Panc1 (cell line): ENCODE measurements at regions not wholly inside any gene's neighbourhood (a gene's known extent, or its start where the extent isn't known, plus 50 kb on each side); places are given as distances from the start of the nearest gene placed in this dataset.

Source experiments
- ATAC-seq: fragments of 200-7000 bp; cut with Tn5 transposase; 2 replicates; pipeline ENCODE4 v1.9.1; 2020; ENCODE audit warnings: mild to moderate bottlenecking, moderate library complexity
- BruUV-seq: library from RNA; stranded (reverse); fragments of 400-500 nt; replicated peaks from 2 replicates; lab custom pipeline; 2021; lab: Mats Ljungman, UMichigan
- CTCF ChIA-PET: fragments of 300-600 bp; sonication (Branson Sonifier 250); formaldehyde crosslinking; loops from one replicate; lab custom pipeline; 2022; ENCODE audit warnings: antibody characterized with exemption; lab: Charles Lee
- POLR2A ChIA-PET: fragments of 300-600 bp; sonication (Branson Sonifier 250); formaldehyde crosslinking; loops from one replicate; lab custom pipeline; 2022; ENCODE audit warnings: antibody characterized with exemption; lab: Charles Lee
- DNase-seq: peaks from one replicate; pipeline ENCODE4 v3.0.0-alpha.2; 2010; ENCODE audit warnings: low read depth, low spot score
- H3K27ac ChIP-seq: 2 replicates; pipeline ENCODE4 v1.5.1; 2011; ENCODE audit warnings: mild to moderate bottlenecking, low read length, inconsistent platforms
- H3K27me3 ChIP-seq: fragments of 200-500 bp; sonication (Bioruptor generic); 2 replicates; pipeline ENCODE4 v1.6.0; 2014; ENCODE audit warnings: low read length, inconsistent platforms; ENCODE audit not compliant: control insufficient read depth, insufficient read depth
- H3K36me3 ChIP-seq: fragments of 200-500 bp; sonication (Bioruptor generic); 2 replicates; pipeline ENCODE4 v1.5.1; 2014; ENCODE audit warnings: inconsistent platforms, mild to moderate bottlenecking, low read length, moderate library complexity; ENCODE audit not compliant: control insufficient read depth, insufficient read depth
- H3K4me1 ChIP-seq: 2 replicates; pipeline ENCODE4 v1.5.1; 2011; ENCODE audit warnings: inconsistent platforms, mild to moderate bottlenecking, low read length, moderate library complexity; ENCODE audit not compliant: control insufficient read depth, insufficient read depth
- H3K4me3 ChIP-seq, 2 experiments: 2 replicates each; pipeline ENCODE4 v1.5.1; 2011 to 2012; ENCODE audit warnings: low read depth in 2 of 2, low read length in 2 of 2, mild to moderate bottlenecking in 2 of 2, inconsistent platforms in 1 of 2, moderate library complexity in 1 of 2
- H3K9me3 ChIP-seq: fragments of 200-500 bp; sonication (Bioruptor generic); 2 replicates; pipeline ENCODE4 v1.5.1; 2014; ENCODE audit warnings: low read depth, mild to moderate bottlenecking, inconsistent platforms, low read length, moderate library complexity; ENCODE audit not compliant: control insufficient read depth, insufficient read depth
- CTCF ChIP-seq: fragments of 450-650 bp; IDR thresholded peaks from 2 replicates; pipeline ENCODE4 v1.5.1; 2017; ENCODE audit warnings: mild to moderate bottlenecking
- POLR2AphosphoS5 ChIP-seq: IDR thresholded peaks from 2 replicates; pipeline ENCODE4 v1.6.1; 2012; ENCODE audit warnings: mild to moderate bottlenecking, low read depth, low read length, moderate library complexity
- REST ChIP-seq, 2 experiments: IDR thresholded peaks; 2 replicates each; pipeline ENCODE4 v1.6.1; 2011 to 2012; ENCODE audit warnings: low read depth in 2 of 2, control low read depth in 1 of 2, low read length in 1 of 2, mild to moderate bottlenecking in 1 of 2, moderate library complexity in 1 of 2; ENCODE audit not compliant: insufficient read depth in 1 of 2
- SIN3A ChIP-seq: IDR thresholded peaks from 2 replicates; pipeline ENCODE4 v1.6.1; 2012; ENCODE audit warnings: low read depth, mild to moderate bottlenecking, low read length, moderate library complexity, borderline replicate concordance; ENCODE audit not compliant: insufficient read depth
- TCF7L2 ChIP-seq: IDR thresholded peaks from 2 replicates; pipeline ENCODE4 v1.6.1; 2011; ENCODE audit warnings: mild to moderate bottlenecking, low read depth, low read length, inconsistent platforms
- in situ Hi-C: cut with HindIII; loops from 2 replicates; pipeline ENCODE4 v1.10.0; 2016; ENCODE audit warnings: low sequenced_read_pairs, low pct_unique_long_range_greater_than_20kb
- intact Hi-C: fragments of 100-400 bp; cut with micrococcal nuclease; formaldehyde crosslinking; loops from one replicate; pipeline ENCODE4 v1.10.0; 2022; ENCODE audit not compliant: unreplicated experiment

GRCh38 chr18:51751901-51752300 lies 554.4 kb upstream of the MEX3C start:
- Histone ChIP-seq H3K27me3 (no peaks in the 10 kb centered on the region), H3K36me3 (no peaks in the 10 kb centered on the region), H3K4me3 (no peak overlapping the region), H3K27ac (no peak overlapping the region), H3K4me1 (no peaks in the 10 kb centered on the region), H3K9me3 (no peaks in the 10 kb centered on the region)
- CTCF ChIA-PET = no interaction called here
- no peak for TF ChIP-seq TCF7L2
- TF ChIP-seq SIN3A = no peak
- no peak for TF ChIP-seq POLR2AphosphoS5
- TF ChIP-seq CTCF = no peak
- no peak for TF ChIP-seq REST (IDR thresholded peaks at IDR 0.05; ENCODE audit: insufficient read depth in 1 of 2, low read depth in 2 of 2, low read length in 1 of 2)
- POLR2A ChIA-PET = no interaction called here
- ATAC-seq = no peak
- DNase-seq = no peak
- in situ Hi-C loops (no loop called here), intact Hi-C loops (no loop called here)
- no TSS peak for BruUV-seq

- Histone ChIP-seq H3K9me3 (no peaks in the 10 kb centered on the region), H3K27ac (no peak overlapping the region), H3K4me3 (no peak overlapping the region), H3K36me3 (no peaks in the 10 kb centered on the region), H3K4me1 (no peaks in the 10 kb centered on the region), H3K27me3 (no peaks in the 10 kb centered on the region)
- ATAC-seq = no peak
- intact Hi-C loops (no loop called here), in situ Hi-C loops (no loop called here)
- TF ChIP-seq TCF7L2 (no peak), POLR2AphosphoS5 (no peak), REST (IDR thresholded peaks at IDR 0.05; ENCODE audit: insufficient read depth in 1 of 2, low read depth in 2 of 2, low read length in 1 of 2) (no peak), CTCF (no peak), SIN3A (no peak)
- ChIA-PET CTCF (no interaction called here), POLR2A (no interaction called here)
- no TSS peak for BruUV-seq
- no peak for DNase-seq
Measured at GRCh38 chr18:51753365-51754057, 556.0 kb upstream of the MEX3C start.
